HCT116 (cell line): ENCODE measurements at regions not wholly inside any gene's neighbourhood (a gene's known extent, or its start where the extent isn't known, plus 50 kb on each side); places are given as distances from the start of the nearest gene placed in this dataset.

Experiments used
- ATAC-seq: fragments of 200-7000 bp; cut with Tn5 transposase; 2 replicates; pipeline ENCODE4 v1.9.1; 2020; ENCODE audit warnings: mild to moderate bottlenecking, moderate library complexity
- BruUV-seq: library from RNA; stranded (reverse); fragments of 400-500 nt; replicated peaks from 2 replicates; lab custom pipeline; 2021; lab: Mats Ljungman, UMichigan
- CTCF ChIA-PET: fragments of 300-600 bp; sonication (Branson Sonifier 250); formaldehyde crosslinking; loops from one replicate; lab custom pipeline; 2021; ENCODE audit warnings: antibody characterized with exemption; lab: Charles Lee
- POLR2A ChIA-PET: fragments of 300-600, 350-600 bp; sonication (Branson Sonifier 250); formaldehyde crosslinking; loops from one replicate; lab custom pipeline; 2021; ENCODE audit warnings: antibody characterized with exemption; lab: Charles Lee
- RAD21 ChIA-PET, 2 experiments: fragments of 300-600 bp; sonication (Branson Sonifier 250); formaldehyde crosslinking; loops; one replicate each; lab custom pipeline; 2023; ENCODE audit warnings: low total read pairs in 2 of 2; ENCODE audit not compliant: uncharacterized antibody in 2 of 2, unreplicated experiment in 2 of 2, low non-redundant PET in 1 of 2; lab: Charles Lee
- DNase-seq: peaks from one replicate; pipeline ENCODE4 v3.0.0-alpha.2; 2010; ENCODE audit warnings: low read depth, low spot score
- H2AFZ ChIP-seq: fragments of 200-600 bp; shearing (Covaris generic), sonication (generic); 2 replicates; pipeline ENCODE4 v1.6.1; 2017; ENCODE audit warnings: low read depth, mixed run types, mixed read lengths, antibody characterized with exemption, low read length; ENCODE audit not compliant: poor library complexity, severe bottlenecking
- H3K27ac ChIP-seq: 2 replicates; pipeline ENCODE4 v1.5.1; 2012; ENCODE audit warnings: low read depth, low read length
- H3K27me3 ChIP-seq: fragments of 200-600 bp; sonication (generic); 2 replicates; pipeline ENCODE4 v1.6.1; 2016; ENCODE audit warnings: mixed run types, low read length, mixed read lengths; ENCODE audit not compliant: insufficient read depth
- H3K36me3 ChIP-seq, 2 experiments: fragments of 200-500 bp in 1 of 2; fragments of 200-600 bp in 1 of 2; sonication (Bioruptor generic) in 1 of 2; sonication (generic) in 1 of 2; 2 replicates each; pipeline versions ENCODE4 v1.5.1 to v1.6.1; 2014 to 2016; ENCODE audit warnings: low read length in 2 of 2, inconsistent platforms in 1 of 2, mixed read lengths in 1 of 2, mixed run types in 1 of 2; ENCODE audit not compliant: insufficient read depth in 2 of 2, control insufficient read depth in 1 of 2
- H3K4me1 ChIP-seq, 2 experiments: fragments of 200-600 bp in 1 of 2; sonication (generic) in 1 of 2; 2 replicates each; pipeline versions ENCODE4 v1.5.1 to v1.6.1; 2012 to 2017; ENCODE audit warnings: low read length in 2 of 2, inconsistent platforms in 1 of 2, mild to moderate bottlenecking in 1 of 2, mixed read lengths in 1 of 2, mixed run types in 1 of 2, moderate library complexity in 1 of 2; ENCODE audit not compliant: insufficient read depth in 2 of 2, control insufficient read depth in 1 of 2
- H3K4me2 ChIP-seq: fragments of 200-600 bp; sonication (generic); 2 replicates; pipeline ENCODE4 v1.6.1; 2017; ENCODE audit warnings: mixed run types, low read length, mixed read lengths
- H3K4me3 ChIP-seq, 2 experiments: fragments of 200-600 bp in 1 of 2; sonication (generic) in 1 of 2; replicated peaks in 1 of 2; 2 replicates each; pipeline ENCODE4 v1.5.1; 2011 to 2016; ENCODE audit warnings: low read length in 2 of 2, control low read depth in 1 of 2, low read depth in 1 of 2, mild to moderate bottlenecking in 1 of 2, mixed read lengths in 1 of 2, mixed run types in 1 of 2
- H3K79me2 ChIP-seq: fragments of 200-600 bp; sonication (generic); 2 replicates; pipeline ENCODE4 v1.6.1; 2017; ENCODE audit warnings: mild to moderate bottlenecking, mixed run types, low read length, moderate library complexity, mixed read lengths; ENCODE audit not compliant: insufficient read depth
- H3K9ac ChIP-seq: fragments of 200-600 bp; sonication (generic); 2 replicates; pipeline ENCODE4 v1.6.1; 2016; ENCODE audit warnings: low read length, mixed read lengths
- H3K9me2 ChIP-seq: fragments of 200-600 bp; sonication (generic), shearing (Covaris generic); 2 replicates; pipeline ENCODE4 v1.6.1; 2017; ENCODE audit warnings: mixed run types, mild to moderate bottlenecking, moderate library complexity; ENCODE audit not compliant: insufficient read depth
- H3K9me3 ChIP-seq, 2 experiments: fragments of 200-500 bp in 1 of 2; fragments of 200-600 bp in 1 of 2; sonication (Bioruptor generic) in 1 of 2; sonication (generic) in 1 of 2; 2 replicates each; pipeline ENCODE4 v1.6.1; 2014 to 2017; ENCODE audit warnings: low read length in 2 of 2, mixed read lengths in 2 of 2, inconsistent platforms in 1 of 2, low read depth in 1 of 2, mild to moderate bottlenecking in 1 of 2, mixed run types in 1 of 2, moderate library complexity in 1 of 2; ENCODE audit not compliant: control insufficient read depth in 1 of 2, insufficient read depth in 1 of 2
- H4K20me1 ChIP-seq: fragments of 200-600 bp; sonication (generic), shearing (Covaris generic); 2 replicates; pipeline ENCODE4 v1.6.1; 2017; ENCODE audit warnings: mixed run types, mild to moderate bottlenecking, moderate library complexity; ENCODE audit not compliant: insufficient read depth
- CBX3 ChIP-seq: IDR thresholded peaks from 2 replicates; pipeline ENCODE4 v1.6.1; 2012; ENCODE audit warnings: low read depth
- CTCF ChIP-seq, 3 experiments: fragments of 200-600 bp in 1 of 3; sonication (generic) in 1 of 3; IDR thresholded peaks in 2 of 3; conservative IDR thresholded peaks in 1 of 3; 2 replicates each; pipeline ENCODE4 v1.5.1; 2012 to 2017; ENCODE audit warnings: low read depth in 2 of 3, low read length in 2 of 3, antibody characterized with exemption in 1 of 3, borderline replicate concordance in 1 of 3, control low read depth in 1 of 3, mild to moderate bottlenecking in 1 of 3, mixed read lengths in 1 of 3, mixed run types in 1 of 3, moderate library complexity in 1 of 3; ENCODE audit not compliant: insufficient read depth in 1 of 3
- EGR1 ChIP-seq: IDR thresholded peaks from 2 replicates; pipeline ENCODE4 v1.6.1; 2012; ENCODE audit warnings: low read depth
- ELF1 ChIP-seq: IDR thresholded peaks from 2 replicates; pipeline ENCODE4 v1.6.1; 2012; ENCODE audit warnings: low read depth, borderline replicate concordance
- EZH2 ChIP-seq: fragments of 200-600 bp; sonication (generic); IDR thresholded peaks from 2 replicates; pipeline ENCODE4 v1.6.1; 2017; ENCODE audit warnings: antibody characterized with exemption, mixed run types
- EZH2phosphoT487 ChIP-seq: fragments of 200-600 bp; IDR thresholded peaks from 2 replicates; pipeline ENCODE4 v1.6.1; 2018; ENCODE audit warnings: antibody characterized with exemption, borderline replicate concordance
- MAX ChIP-seq: IDR thresholded peaks from 2 replicates; pipeline ENCODE4 v1.6.1; 2012
- POLR2A ChIP-seq: IDR thresholded peaks from 2 replicates; pipeline ENCODE4 v1.7.0; 2011; ENCODE audit warnings: borderline replicate concordance; ENCODE audit not compliant: insufficient read depth, insufficient read length; ENCODE audit errors: extremely low read depth
- REST ChIP-seq: IDR thresholded peaks from 2 replicates; pipeline ENCODE4 v1.6.1; 2012; ENCODE audit warnings: low read depth
- SIN3A ChIP-seq: IDR thresholded peaks from 2 replicates; pipeline ENCODE4 v1.6.1; 2012; ENCODE audit warnings: low read depth
- SRF ChIP-seq: IDR thresholded peaks from 2 replicates; pipeline ENCODE4 v1.6.1; 2012; ENCODE audit warnings: low read depth
- TCF7L2 ChIP-seq: IDR thresholded peaks from 2 replicates; pipeline ENCODE4 v1.7.0; 2011; ENCODE audit warnings: borderline replicate concordance, inconsistent platforms; ENCODE audit not compliant: insufficient read depth, insufficient read length; ENCODE audit errors: extremely low read depth
- YY1 ChIP-seq: IDR thresholded peaks from 2 replicates; pipeline ENCODE4 v1.6.1; 2011; ENCODE audit warnings: low read length, low read depth, moderate library complexity, mild to moderate bottlenecking; ENCODE audit not compliant: insufficient replicate concordance; ENCODE audit errors: extremely low read depth
- ZBTB33 ChIP-seq: IDR thresholded peaks from 2 replicates; pipeline ENCODE4 v1.6.1; 2011; ENCODE audit warnings: mild to moderate bottlenecking, low read length, moderate library complexity; ENCODE audit not compliant: insufficient replicate concordance; ENCODE audit errors: extremely low read depth
- ZNF274 ChIP-seq: fragments of 200-500 bp; sonication (Bioruptor generic); IDR thresholded peaks from 2 replicates; pipeline ENCODE4 v1.6.1; 2014; ENCODE audit warnings: mild to moderate bottlenecking, low read depth, low read length, inconsistent platforms
- intact Hi-C: fragments of 100-400 bp; cut with micrococcal nuclease; formaldehyde crosslinking; loops from 2 replicates; pipeline ENCODE4 v1.10.0; 2022

GRCh38 chr9:86408121-86408520, 53.9 kb upstream of the TUT7 start:
- Histone ChIP-seq H3K4me2 (no peak overlapping the region), H3K4me1 (peaks cover 20 to 26% of the 10 kb centered on the region in 2 experiments), H3K4me3 (no peak overlapping the region), H3K9me3 (no peaks in the 10 kb centered on the region), H2AFZ (no peak overlapping the region), H3K27me3 (no peaks in the 10 kb centered on the region), H3K9ac (no peak overlapping the region), H3K79me2 (no peaks in the 10 kb centered on the region), H3K36me3 (no peaks in the 10 kb centered on the region), H4K20me1 (no peaks in the 10 kb centered on the region), H3K27ac (no peak overlapping the region), H3K9me2 (no peaks in the 10 kb centered on the region)
- TF ChIP-seq EZH2phosphoT487 (no peak), REST (no peak), POLR2A (no peak), YY1 (no peak), EGR1 (no peak), EZH2 (no peak), SIN3A (no peak), CBX3 (no peak), ELF1 (no peak), TCF7L2 (no peak), ZNF274 (no peak), SRF (no peak), ZBTB33 (no peak), CTCF (IDR thresholded peaks at IDR 0.05 in 2 of 3, conservative IDR thresholded peaks at IDR 0.05 in 1 of 3; ENCODE audit: borderline replicate concordance in 1 of 3, insufficient read depth in 1 of 3, low read depth in 2 of 3, low read length in 2 of 3) (no peak), MAX (no peak)
- RAD21 ChIA-PET, result no interaction called here
- no TSS peak for BruUV-seq
- intact Hi-C loops, result no loop called here
- DNase-seq, result no peak
- POLR2A ChIA-PET, result no interaction called here
- CTCF ChIA-PET, result interaction anchor here (1.6 kb wide), 1 partner anchor 26 kb away, joined by 3 read pairs; no protein-coding TSS in a partner anchor
- ATAC-seq, result no peak
